H9 (cell line): ENCODE measurements at regions not wholly inside any gene's neighbourhood (a gene's known extent, or its start where the extent isn't known, plus 50 kb on each side); places are given as distances from the start of the nearest gene placed in this dataset.

ENCODE experiments used
- DNase-seq: peaks from one replicate; pipeline ENCODE4 v3.0.0-alpha.2; 2017
- H2AFZ ChIP-seq: one replicate; pipeline ENCODE4 v1.6.1; 2013; ENCODE audit warnings: mild to moderate bottlenecking, low read length, control low read depth, moderate library complexity
- H2AK5ac ChIP-seq: 2 replicates; pipeline ENCODE4 v1.6.1; 2013; ENCODE audit warnings: low read length, control low read depth, mixed read lengths; ENCODE audit not compliant: insufficient read length
- H2BK120ac ChIP-seq: one replicate; pipeline ENCODE4 v1.6.1; 2013; ENCODE audit warnings: low read depth, mild to moderate bottlenecking, low read length, control low read depth, inconsistent platforms; ENCODE audit not compliant: poor library complexity, severe bottlenecking
- H2BK12ac ChIP-seq: 2 replicates; pipeline ENCODE4 v1.6.1; 2013; ENCODE audit warnings: low read length, control low read depth, mixed read lengths, low read depth; ENCODE audit not compliant: insufficient read length
- H2BK15ac ChIP-seq: 2 replicates; pipeline ENCODE4 v1.6.1; 2013; ENCODE audit warnings: low read depth, low read length, control low read depth
- H2BK20ac ChIP-seq: one replicate; pipeline ENCODE4 v1.6.1; 2013; ENCODE audit warnings: low read depth, mild to moderate bottlenecking, low read length, control low read depth, inconsistent platforms; ENCODE audit not compliant: poor library complexity, severe bottlenecking
- H2BK5ac ChIP-seq: 2 replicates; pipeline ENCODE4 v1.6.1; 2013; ENCODE audit warnings: low read length, control low read depth, mixed read lengths; ENCODE audit not compliant: insufficient read length
- H3K14ac ChIP-seq: 2 replicates; pipeline ENCODE4 v1.6.1; 2013; ENCODE audit warnings: low read length, control low read depth; ENCODE audit not compliant: insufficient read depth
- H3K18ac ChIP-seq: 2 replicates; pipeline ENCODE4 v1.6.1; 2013; ENCODE audit warnings: low read depth, mild to moderate bottlenecking, mixed read lengths, low read length, control low read depth; ENCODE audit not compliant: insufficient read length
- H3K23ac ChIP-seq: 2 replicates; pipeline ENCODE4 v1.6.1; 2013; ENCODE audit warnings: low read length, control low read depth, mixed read lengths, low read depth; ENCODE audit not compliant: insufficient read length
- H3K23me2 ChIP-seq: 2 replicates; pipeline ENCODE4 v1.6.1; 2013; ENCODE audit warnings: low read depth, mild to moderate bottlenecking, mixed read lengths, low read length, control low read depth; ENCODE audit not compliant: insufficient read length, poor library complexity, severe bottlenecking
- H3K27ac ChIP-seq: 2 replicates; pipeline ENCODE4 v1.5.1; 2013; ENCODE audit warnings: low read length, control low read depth, mixed read lengths, low read depth; ENCODE audit not compliant: insufficient read length
- H3K27me3 ChIP-seq: 2 replicates; pipeline ENCODE4 v1.6.1; 2013; ENCODE audit warnings: low read length, control low read depth, inconsistent platforms; ENCODE audit not compliant: insufficient read depth
- H3K4ac ChIP-seq: 2 replicates; pipeline ENCODE4 v1.6.1; 2013; ENCODE audit warnings: low read depth, mild to moderate bottlenecking, control low read depth, inconsistent platforms, low read length, moderate library complexity
- H3K4me1 ChIP-seq: 2 replicates; pipeline ENCODE4 v1.6.1; 2013; ENCODE audit warnings: low read length, control low read depth, inconsistent platforms; ENCODE audit not compliant: insufficient read depth
- H3K4me2 ChIP-seq: 2 replicates; pipeline ENCODE4 v1.6.1; 2013; ENCODE audit warnings: low read length, control low read depth, mixed read lengths; ENCODE audit not compliant: insufficient read length, insufficient read depth
- H3K56ac ChIP-seq: 2 replicates; pipeline ENCODE4 v1.6.1; 2013; ENCODE audit warnings: low read depth, mild to moderate bottlenecking, mixed read lengths, low read length, control low read depth; ENCODE audit not compliant: insufficient read length
- H3K79me1 ChIP-seq: 2 replicates; pipeline ENCODE4 v1.6.1; 2013; ENCODE audit warnings: low read depth, mild to moderate bottlenecking, moderate library complexity, low read length, control low read depth, inconsistent platforms; ENCODE audit not compliant: insufficient read depth, poor library complexity, severe bottlenecking
- H3K79me2 ChIP-seq: 2 replicates; pipeline ENCODE4 v1.6.1; 2013; ENCODE audit warnings: low read length, control low read depth, inconsistent platforms; ENCODE audit not compliant: insufficient read depth
- H3K9ac ChIP-seq: 2 replicates; pipeline ENCODE4 v1.6.1; 2013; ENCODE audit warnings: low read length, control low read depth, mixed read lengths; ENCODE audit not compliant: insufficient read length; ENCODE audit errors: extremely low read depth
- H3K9me3 ChIP-seq: one replicate; pipeline ENCODE4 v1.6.1; 2013; ENCODE audit warnings: low read depth, low read length, inconsistent platforms; ENCODE audit not compliant: control insufficient read depth
- H3T11ph ChIP-seq: one replicate; pipeline ENCODE4 v1.6.1; 2013; ENCODE audit warnings: mild to moderate bottlenecking, low read length, control low read depth, inconsistent platforms
- H4K20me1 ChIP-seq: one replicate; pipeline ENCODE4 v1.6.1; 2013; ENCODE audit not compliant: control insufficient read depth, insufficient read length, insufficient read depth
- H4K5ac ChIP-seq: 2 replicates; pipeline ENCODE4 v1.6.1; 2013; ENCODE audit warnings: low read depth, mild to moderate bottlenecking, mixed read lengths, low read length, control low read depth; ENCODE audit not compliant: insufficient read length
- H4K8ac ChIP-seq: replicated peaks from 2 replicates; pipeline ENCODE4 v1.6.1; 2013; ENCODE audit warnings: low read length, control low read depth, mixed read lengths, low read depth; ENCODE audit not compliant: insufficient read length
- H4K91ac ChIP-seq: 2 replicates; pipeline ENCODE4 v1.6.1; 2013; ENCODE audit warnings: low read depth, mild to moderate bottlenecking, moderate library complexity, mixed read lengths, low read length, control low read depth; ENCODE audit not compliant: insufficient read length
- H3K27ac Mint-ChIP-seq, 3 experiments: 2 replicates in 2 of 3; 3 replicates in 1 of 3; pipeline ENCODE4 v1.8.0; 2020 to 2021; ENCODE audit warnings: mixed read lengths in 3 of 3, mild to moderate bottlenecking in 1 of 3, moderate library complexity in 1 of 3
- H3K27me3 Mint-ChIP-seq: 2 replicates; pipeline ENCODE4 v1.8.0; 2021; ENCODE audit warnings: low read depth, mild to moderate bottlenecking, moderate library complexity, mixed read lengths
- H3K36me3 Mint-ChIP-seq, 3 experiments: 2 replicates in 2 of 3; 3 replicates in 1 of 3; pipeline ENCODE4 v1.8.0; 2020 to 2021; ENCODE audit warnings: low read depth in 3 of 3, mixed read lengths in 3 of 3; ENCODE audit not compliant: insufficient read depth in 1 of 3
- H3K4me1 Mint-ChIP-seq, 2 experiments: 2 replicates each; pipeline ENCODE4 v1.8.0; 2020; ENCODE audit warnings: mixed read lengths in 2 of 2
- H3K4me3 Mint-ChIP-seq, 2 experiments: 2 replicates in 1 of 2; 3 replicates in 1 of 2; pipeline ENCODE4 v1.8.0; 2020 to 2021; ENCODE audit warnings: mild to moderate bottlenecking in 2 of 2, mixed read lengths in 2 of 2, moderate library complexity in 1 of 2
- H3K9me3 Mint-ChIP-seq, 2 experiments: 2 replicates in 1 of 2; 3 replicates in 1 of 2; pipeline ENCODE4 v1.8.0; 2020; ENCODE audit warnings: mild to moderate bottlenecking in 2 of 2, mixed read lengths in 2 of 2, moderate library complexity in 1 of 2
- CTCF ChIP-seq: fragments of 200-600 bp; sonication (generic); conservative IDR thresholded peaks from 3 replicates; pipeline ENCODE4 v1.8.0; 2021; ENCODE audit warnings: antibody characterized with exemption, mild to moderate bottlenecking
- whole genome bisulfite sequencing: extraction: QIAGEN DNeasy Blood & Tissue Kit; methylation state at CpG from one replicate; pipeline ENCODE4 v1.1.7; 2013; ENCODE audit warnings: missing lambda C conversion rate, low lambda C conversion rate, mixed read lengths; ENCODE audit not compliant: insufficient read length; ENCODE audit errors: extremely low coverage; 5-methylcytosine and 5-hydroxymethylcytosine counted together

DNA sequence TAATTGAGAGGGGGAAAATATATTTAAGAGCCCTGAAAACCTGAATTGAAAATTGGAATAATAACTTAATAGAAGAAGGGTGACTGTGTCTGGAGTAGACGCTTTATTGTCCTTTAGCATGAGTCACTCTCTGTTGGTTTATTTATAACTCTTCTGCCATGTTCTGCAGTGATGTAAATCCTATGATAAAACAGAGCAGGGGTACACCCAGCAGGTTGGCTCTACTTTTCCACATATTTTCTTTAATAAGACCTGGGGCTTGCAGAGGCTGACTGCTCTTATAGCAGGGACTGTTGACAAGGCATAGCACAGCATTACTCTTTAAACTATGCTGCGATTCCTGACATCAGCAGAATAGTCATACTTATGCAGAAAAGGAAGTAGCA lies 389.9 kb upstream of the PCDH9 start:
- Histone ChIP-seq H3K79me2 (no peaks in the 10 kb centered on the region), H3K9ac (no peak overlapping the region), H4K8ac (no peak overlapping the region), H3K9me3 (no peaks in the 10 kb centered on the region), H3K18ac (no peak overlapping the region), H2AFZ (no peak overlapping the region), H2BK120ac (no peak overlapping the region), H3K79me1 (no peaks in the 10 kb centered on the region), H3K4ac (no peak overlapping the region), H4K91ac (no peak overlapping the region), H4K5ac (no peak overlapping the region), H4K20me1 (no peaks in the 10 kb centered on the region), H2BK20ac (no peak overlapping the region), H3K4me1 (no peaks in the 10 kb centered on the region), H3K27me3 (no peaks in the 10 kb centered on the region), H3K14ac (no peak overlapping the region), H3K23ac (no peak overlapping the region), H2BK12ac (no peak overlapping the region), H2BK15ac (no peak overlapping the region), H3K56ac (no peak overlapping the region), H3K4me2 (no peak overlapping the region), H2BK5ac (no peak overlapping the region), H3K23me2 (no peaks in the 10 kb centered on the region), H2AK5ac (no peak overlapping the region), H3K27ac (no peak overlapping the region), H3T11ph (no peak overlapping the region)
- Mint-ChIP-seq H3K27me3 (no peaks in the 10 kb centered on the region), H3K36me3 (no peaks in the 10 kb centered on the region), H3K9me3 (no peaks in the 10 kb centered on the region), H3K4me3 (no peak overlapping the region), H3K27ac (no peak overlapping the region; a peak in 1 of 7 replicates), H3K4me1 (no peaks in the 10 kb centered on the region; a peak in 1 of 4 replicates)
- DNase-seq, result no peak
- TF ChIP-seq CTCF, result no peak
- no CpG with 5 or more reads among the region's 2 CpGs for WGBS
